ENCODE measurements at regions not wholly inside any gene's neighbourhood (a gene's known extent, or its start where the extent isn't known, plus 50 kb on each side); places are given as distances from the start of the nearest gene placed in this dataset.

DNA sequence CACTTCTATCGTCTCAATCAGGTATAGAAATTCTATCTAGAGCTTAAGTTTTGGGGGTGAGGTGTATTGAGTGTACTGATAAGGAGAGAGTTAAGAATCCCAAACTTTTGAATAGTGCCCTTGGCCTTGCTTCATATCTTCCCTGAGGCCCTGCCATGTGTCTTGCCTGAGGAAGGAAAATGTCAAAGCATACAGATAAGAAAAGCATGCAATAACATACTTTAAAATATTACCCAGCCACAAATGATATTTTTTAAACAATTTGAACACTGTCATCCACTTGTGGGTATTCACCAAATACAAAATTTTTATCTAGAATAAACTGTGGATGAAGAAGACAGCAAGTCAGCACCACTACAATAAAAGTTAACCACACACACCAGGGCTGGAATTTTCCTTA is 631.0 kb upstream of the ALCAM start:
- no peak for TF ChIP-seq POLR2A (IDR thresholded peaks at IDR 0.05)
- TF ChIP-seq, protein P1, sequence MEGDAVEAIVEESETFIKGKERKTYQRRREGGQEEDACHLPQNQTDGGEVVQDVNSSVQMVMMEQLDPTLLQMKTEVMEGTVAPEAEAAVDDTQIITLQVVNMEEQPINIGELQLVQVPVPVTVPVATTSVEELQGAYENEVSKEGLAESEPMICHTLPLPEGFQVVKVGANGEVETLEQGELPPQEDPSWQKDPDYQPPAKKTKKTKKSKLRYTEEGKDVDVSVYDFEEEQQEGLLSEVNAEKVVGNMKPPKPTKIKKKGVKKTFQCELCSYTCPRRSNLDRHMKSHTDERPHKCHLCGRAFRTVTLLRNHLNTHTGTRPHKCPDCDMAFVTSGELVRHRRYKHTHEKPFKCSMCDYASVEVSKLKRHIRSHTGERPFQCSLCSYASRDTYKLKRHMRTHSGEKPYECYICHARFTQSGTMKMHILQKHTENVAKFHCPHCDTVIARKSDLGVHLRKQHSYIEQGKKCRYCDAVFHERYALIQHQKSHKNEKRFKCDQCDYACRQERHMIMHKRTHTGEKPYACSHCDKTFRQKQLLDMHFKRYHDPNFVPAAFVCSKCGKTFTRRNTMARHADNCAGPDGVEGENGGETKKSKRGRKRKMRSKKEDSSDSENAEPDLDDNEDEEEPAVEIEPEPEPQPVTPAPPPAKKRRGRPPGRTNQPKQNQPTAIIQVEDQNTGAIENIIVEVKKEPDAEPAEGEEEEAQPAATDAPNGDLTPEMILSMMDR (IDR thresholded peaks at IDR 0.05) = no peak
- H3K9me3 ChIP-seq = no peaks in the 10 kb centered on the region
- no peak for DNase-seq
- no peaks in the 10 kb centered on the region for H3K36me3 ChIP-seq
- H3K4me1 ChIP-seq = no peaks in the 10 kb centered on the region
- H3K4me3 ChIP-seq = no peak overlapping the region
- intact Hi-C loops (cut with DNase I; ENCODE audit: low total_unique reads) = no loop called here
- H3K27me3 ChIP-seq = no peaks in the 10 kb centered on the region
- no peak overlapping the region for H3K27ac ChIP-seq

DNA sequence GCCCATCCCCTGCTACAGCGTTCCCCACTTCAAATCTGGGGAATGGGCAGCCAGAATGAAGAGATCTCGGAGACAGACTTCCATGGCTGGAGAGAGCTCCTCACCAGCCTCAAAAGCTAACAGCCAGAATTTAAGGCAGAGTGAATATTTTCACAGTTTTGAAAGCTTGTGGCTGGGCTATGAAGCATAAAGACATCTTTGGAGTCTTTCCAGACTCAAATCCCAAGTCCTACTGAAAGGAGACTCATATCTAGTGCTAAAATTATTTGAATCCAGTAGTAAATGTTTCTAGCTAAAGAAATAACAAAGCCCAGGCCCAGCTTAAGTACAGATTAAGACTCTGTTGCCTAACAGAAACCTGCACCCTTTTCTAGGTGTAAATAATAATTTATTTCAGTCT is 628.4 kb upstream of the ALCAM start:
- H3K36me3 ChIP-seq = no peaks in the 10 kb centered on the region
- intact Hi-C loops (cut with DNase I; ENCODE audit: low total_unique reads) = no loop called here
- H3K9me3 ChIP-seq = no peaks in the 10 kb centered on the region
- no peak for DNase-seq
- TF ChIP-seq POLR2A (IDR thresholded peaks at IDR 0.05) = no peak
- TF ChIP-seq, protein P1 (IDR thresholded peaks at IDR 0.05) = no peak
- no peaks in the 10 kb centered on the region for H3K4me1 ChIP-seq
- no peaks in the 10 kb centered on the region for H3K27me3 ChIP-seq
- no peak overlapping the region for H3K4me3 ChIP-seq
- H3K27ac ChIP-seq = no peak overlapping the region

DNA sequence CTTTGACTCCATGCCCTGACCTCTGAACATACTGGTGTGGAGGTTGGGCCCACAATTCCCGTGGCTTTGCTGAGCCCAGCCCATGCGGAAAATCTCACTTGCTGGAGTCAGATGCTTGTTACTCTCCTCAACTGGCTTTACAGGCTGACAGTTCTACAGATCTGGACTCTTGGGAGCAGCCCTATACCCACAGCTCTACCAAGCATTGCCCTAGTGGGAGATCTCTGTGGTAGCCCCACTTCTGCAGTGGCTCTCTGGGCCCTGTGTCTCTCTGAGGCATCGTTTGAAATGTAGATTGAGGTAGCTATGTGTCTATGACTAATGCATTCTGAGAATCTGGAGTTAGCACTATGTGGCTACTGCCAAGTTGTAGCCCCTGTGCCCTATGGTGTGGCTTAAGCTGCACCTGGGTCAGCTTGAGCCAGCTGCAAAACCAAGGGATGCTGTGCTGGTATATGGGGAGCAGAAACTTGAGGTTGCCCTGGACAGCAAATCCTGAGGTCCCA is 625.8 kb upstream of the ALCAM start:
- no peaks in the 10 kb centered on the region for H3K27me3 ChIP-seq
- intact Hi-C loops (cut with DNase I; ENCODE audit: low total_unique reads) = no loop called here
- no peaks in the 10 kb centered on the region for H3K36me3 ChIP-seq
- TF ChIP-seq, protein P1 (IDR thresholded peaks at IDR 0.05) = no peak
- no peak for TF ChIP-seq POLR2A (IDR thresholded peaks at IDR 0.05)
- no peak overlapping the region for H3K4me3 ChIP-seq
- no peaks in the 10 kb centered on the region for H3K4me1 ChIP-seq
- DNase-seq = no peak
- H3K27ac ChIP-seq = no peak overlapping the region
- H3K9me3 ChIP-seq = no peaks in the 10 kb centered on the region

DNA sequence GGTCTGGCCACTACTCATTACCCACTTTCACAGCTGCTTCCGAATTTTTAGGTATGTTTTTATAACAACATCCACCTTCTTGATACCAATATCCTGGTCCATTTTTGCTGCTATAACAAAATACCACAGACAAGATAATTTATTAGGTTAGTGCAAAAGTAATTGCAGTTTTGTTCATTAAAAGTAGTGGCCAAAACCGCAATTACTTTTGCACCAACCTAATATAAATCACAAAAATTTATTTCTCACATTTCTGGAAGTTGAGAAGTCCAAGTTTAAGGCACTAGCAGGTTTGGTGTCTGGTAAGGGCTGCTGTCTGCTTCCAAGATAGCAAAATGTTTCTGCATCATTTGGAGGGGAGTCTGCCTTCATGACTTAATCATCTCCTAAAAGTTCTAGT is 624.7 kb upstream of the ALCAM start:
- intact Hi-C loops (cut with DNase I; ENCODE audit: low total_unique reads) = no loop called here
- no peak for TF ChIP-seq POLR2A (IDR thresholded peaks at IDR 0.05)
- TF ChIP-seq, protein P1 (IDR thresholded peaks at IDR 0.05) = no peak
- Histone ChIP-seq H3K27me3 (no peaks in the 10 kb centered on the region), H3K4me3 (no peak overlapping the region), H3K36me3 (no peaks in the 10 kb centered on the region), H3K27ac (no peak overlapping the region), H3K9me3 (no peaks in the 10 kb centered on the region), H3K4me1 (no peaks in the 10 kb centered on the region)
- no peak for DNase-seq

DNA sequence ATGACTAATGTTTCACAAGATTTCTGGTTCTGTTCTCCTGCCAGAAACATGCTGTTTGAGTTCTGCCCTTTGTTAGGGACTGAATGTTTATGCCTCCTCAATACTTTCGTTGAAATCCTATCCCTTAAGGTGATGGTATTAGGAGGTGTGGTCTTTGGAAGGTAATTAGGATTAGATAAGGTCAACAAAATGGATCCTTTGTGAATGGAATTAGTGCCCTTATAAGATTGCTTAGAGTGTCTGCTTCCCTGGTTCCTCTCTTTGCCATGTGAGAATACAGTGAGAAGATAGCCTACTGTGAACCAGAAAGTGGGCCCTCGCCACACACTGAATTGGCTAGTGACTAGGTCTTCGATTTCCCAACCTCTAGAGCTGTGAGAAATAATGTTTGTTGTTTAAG is 621.4 kb upstream of the ALCAM start:
- H3K27me3 ChIP-seq = no peaks in the 10 kb centered on the region
- no peaks in the 10 kb centered on the region for H3K36me3 ChIP-seq
- DNase-seq = no peak
- H3K27ac ChIP-seq = no peak overlapping the region
- no peaks in the 10 kb centered on the region for H3K4me1 ChIP-seq
- intact Hi-C loops (cut with DNase I; ENCODE audit: low total_unique reads) = no loop called here
- H3K4me3 ChIP-seq = no peak overlapping the region
- no peak for TF ChIP-seq POLR2A (IDR thresholded peaks at IDR 0.05)
- TF ChIP-seq, protein P1 (IDR thresholded peaks at IDR 0.05) = no peak
- H3K9me3 ChIP-seq = no peaks in the 10 kb centered on the region
